H9 (cell line): ENCODE measurements at regions not wholly inside any gene's neighbourhood (a gene's known extent, or its start where the extent isn't known, plus 50 kb on each side); places are given as distances from the start of the nearest gene placed in this dataset.

Experiments used
- DNase-seq: peaks from one replicate; pipeline ENCODE4 v3.0.0-alpha.2; 2017
- H2AFZ ChIP-seq: one replicate; pipeline ENCODE4 v1.6.1; 2013; ENCODE audit warnings: mild to moderate bottlenecking, low read length, control low read depth, moderate library complexity
- H2AK5ac ChIP-seq: 2 replicates; pipeline ENCODE4 v1.6.1; 2013; ENCODE audit warnings: low read length, control low read depth, mixed read lengths; ENCODE audit not compliant: insufficient read length
- H2BK120ac ChIP-seq: one replicate; pipeline ENCODE4 v1.6.1; 2013; ENCODE audit warnings: low read depth, mild to moderate bottlenecking, low read length, control low read depth, inconsistent platforms; ENCODE audit not compliant: poor library complexity, severe bottlenecking
- H2BK12ac ChIP-seq: 2 replicates; pipeline ENCODE4 v1.6.1; 2013; ENCODE audit warnings: low read length, control low read depth, mixed read lengths, low read depth; ENCODE audit not compliant: insufficient read length
- H2BK15ac ChIP-seq: 2 replicates; pipeline ENCODE4 v1.6.1; 2013; ENCODE audit warnings: low read depth, low read length, control low read depth
- H2BK20ac ChIP-seq: one replicate; pipeline ENCODE4 v1.6.1; 2013; ENCODE audit warnings: low read depth, mild to moderate bottlenecking, low read length, control low read depth, inconsistent platforms; ENCODE audit not compliant: poor library complexity, severe bottlenecking
- H2BK5ac ChIP-seq: 2 replicates; pipeline ENCODE4 v1.6.1; 2013; ENCODE audit warnings: low read length, control low read depth, mixed read lengths; ENCODE audit not compliant: insufficient read length
- H3K14ac ChIP-seq: 2 replicates; pipeline ENCODE4 v1.6.1; 2013; ENCODE audit warnings: low read length, control low read depth; ENCODE audit not compliant: insufficient read depth
- H3K18ac ChIP-seq: 2 replicates; pipeline ENCODE4 v1.6.1; 2013; ENCODE audit warnings: low read depth, mild to moderate bottlenecking, mixed read lengths, low read length, control low read depth; ENCODE audit not compliant: insufficient read length
- H3K23ac ChIP-seq: 2 replicates; pipeline ENCODE4 v1.6.1; 2013; ENCODE audit warnings: low read length, control low read depth, mixed read lengths, low read depth; ENCODE audit not compliant: insufficient read length
- H3K23me2 ChIP-seq: 2 replicates; pipeline ENCODE4 v1.6.1; 2013; ENCODE audit warnings: low read depth, mild to moderate bottlenecking, mixed read lengths, low read length, control low read depth; ENCODE audit not compliant: insufficient read length, poor library complexity, severe bottlenecking
- H3K27ac ChIP-seq: 2 replicates; pipeline ENCODE4 v1.5.1; 2013; ENCODE audit warnings: low read length, control low read depth, mixed read lengths, low read depth; ENCODE audit not compliant: insufficient read length
- H3K27me3 ChIP-seq: 2 replicates; pipeline ENCODE4 v1.6.1; 2013; ENCODE audit warnings: low read length, control low read depth, inconsistent platforms; ENCODE audit not compliant: insufficient read depth
- H3K4ac ChIP-seq: 2 replicates; pipeline ENCODE4 v1.6.1; 2013; ENCODE audit warnings: low read depth, mild to moderate bottlenecking, control low read depth, inconsistent platforms, low read length, moderate library complexity
- H3K4me1 ChIP-seq: 2 replicates; pipeline ENCODE4 v1.6.1; 2013; ENCODE audit warnings: low read length, control low read depth, inconsistent platforms; ENCODE audit not compliant: insufficient read depth
- H3K4me2 ChIP-seq: 2 replicates; pipeline ENCODE4 v1.6.1; 2013; ENCODE audit warnings: low read length, control low read depth, mixed read lengths; ENCODE audit not compliant: insufficient read length, insufficient read depth
- H3K56ac ChIP-seq: 2 replicates; pipeline ENCODE4 v1.6.1; 2013; ENCODE audit warnings: low read depth, mild to moderate bottlenecking, mixed read lengths, low read length, control low read depth; ENCODE audit not compliant: insufficient read length
- H3K79me1 ChIP-seq: 2 replicates; pipeline ENCODE4 v1.6.1; 2013; ENCODE audit warnings: low read depth, mild to moderate bottlenecking, moderate library complexity, low read length, control low read depth, inconsistent platforms; ENCODE audit not compliant: insufficient read depth, poor library complexity, severe bottlenecking
- H3K79me2 ChIP-seq: 2 replicates; pipeline ENCODE4 v1.6.1; 2013; ENCODE audit warnings: low read length, control low read depth, inconsistent platforms; ENCODE audit not compliant: insufficient read depth
- H3K9ac ChIP-seq: 2 replicates; pipeline ENCODE4 v1.6.1; 2013; ENCODE audit warnings: low read length, control low read depth, mixed read lengths; ENCODE audit not compliant: insufficient read length; ENCODE audit errors: extremely low read depth
- H3K9me3 ChIP-seq: one replicate; pipeline ENCODE4 v1.6.1; 2013; ENCODE audit warnings: low read depth, low read length, inconsistent platforms; ENCODE audit not compliant: control insufficient read depth
- H3T11ph ChIP-seq: one replicate; pipeline ENCODE4 v1.6.1; 2013; ENCODE audit warnings: mild to moderate bottlenecking, low read length, control low read depth, inconsistent platforms
- H4K20me1 ChIP-seq: one replicate; pipeline ENCODE4 v1.6.1; 2013; ENCODE audit not compliant: control insufficient read depth, insufficient read length, insufficient read depth
- H4K5ac ChIP-seq: 2 replicates; pipeline ENCODE4 v1.6.1; 2013; ENCODE audit warnings: low read depth, mild to moderate bottlenecking, mixed read lengths, low read length, control low read depth; ENCODE audit not compliant: insufficient read length
- H4K8ac ChIP-seq: replicated peaks from 2 replicates; pipeline ENCODE4 v1.6.1; 2013; ENCODE audit warnings: low read length, control low read depth, mixed read lengths, low read depth; ENCODE audit not compliant: insufficient read length
- H4K91ac ChIP-seq: 2 replicates; pipeline ENCODE4 v1.6.1; 2013; ENCODE audit warnings: low read depth, mild to moderate bottlenecking, moderate library complexity, mixed read lengths, low read length, control low read depth; ENCODE audit not compliant: insufficient read length
- H3K27ac Mint-ChIP-seq, 3 experiments: 2 replicates in 2 of 3; 3 replicates in 1 of 3; pipeline ENCODE4 v1.8.0; 2020 to 2021; ENCODE audit warnings: mixed read lengths in 3 of 3, mild to moderate bottlenecking in 1 of 3, moderate library complexity in 1 of 3
- H3K27me3 Mint-ChIP-seq: 2 replicates; pipeline ENCODE4 v1.8.0; 2021; ENCODE audit warnings: low read depth, mild to moderate bottlenecking, moderate library complexity, mixed read lengths
- H3K36me3 Mint-ChIP-seq, 3 experiments: 2 replicates in 2 of 3; 3 replicates in 1 of 3; pipeline ENCODE4 v1.8.0; 2020 to 2021; ENCODE audit warnings: low read depth in 3 of 3, mixed read lengths in 3 of 3; ENCODE audit not compliant: insufficient read depth in 1 of 3
- H3K4me1 Mint-ChIP-seq, 2 experiments: 2 replicates each; pipeline ENCODE4 v1.8.0; 2020; ENCODE audit warnings: mixed read lengths in 2 of 2
- H3K4me3 Mint-ChIP-seq, 2 experiments: 2 replicates in 1 of 2; 3 replicates in 1 of 2; pipeline ENCODE4 v1.8.0; 2020 to 2021; ENCODE audit warnings: mild to moderate bottlenecking in 2 of 2, mixed read lengths in 2 of 2, moderate library complexity in 1 of 2
- H3K9me3 Mint-ChIP-seq, 2 experiments: 2 replicates in 1 of 2; 3 replicates in 1 of 2; pipeline ENCODE4 v1.8.0; 2020; ENCODE audit warnings: mild to moderate bottlenecking in 2 of 2, mixed read lengths in 2 of 2, moderate library complexity in 1 of 2
- WGBS: extraction: QIAGEN DNeasy Blood & Tissue Kit; methylation state at CpG from one replicate; pipeline ENCODE4 v1.1.7; 2013; ENCODE audit warnings: missing lambda C conversion rate, low lambda C conversion rate, mixed read lengths; ENCODE audit not compliant: insufficient read length; ENCODE audit errors: extremely low coverage; 5-methylcytosine and 5-hydroxymethylcytosine counted together
- TF ChIP-seq, protein P1 (sequence below): fragments of 200-600 bp; sonication (generic); conservative IDR thresholded peaks from 3 replicates; pipeline ENCODE4 v1.8.0; 2021; ENCODE audit warnings: antibody characterized with exemption, mild to moderate bottlenecking

DNA sequence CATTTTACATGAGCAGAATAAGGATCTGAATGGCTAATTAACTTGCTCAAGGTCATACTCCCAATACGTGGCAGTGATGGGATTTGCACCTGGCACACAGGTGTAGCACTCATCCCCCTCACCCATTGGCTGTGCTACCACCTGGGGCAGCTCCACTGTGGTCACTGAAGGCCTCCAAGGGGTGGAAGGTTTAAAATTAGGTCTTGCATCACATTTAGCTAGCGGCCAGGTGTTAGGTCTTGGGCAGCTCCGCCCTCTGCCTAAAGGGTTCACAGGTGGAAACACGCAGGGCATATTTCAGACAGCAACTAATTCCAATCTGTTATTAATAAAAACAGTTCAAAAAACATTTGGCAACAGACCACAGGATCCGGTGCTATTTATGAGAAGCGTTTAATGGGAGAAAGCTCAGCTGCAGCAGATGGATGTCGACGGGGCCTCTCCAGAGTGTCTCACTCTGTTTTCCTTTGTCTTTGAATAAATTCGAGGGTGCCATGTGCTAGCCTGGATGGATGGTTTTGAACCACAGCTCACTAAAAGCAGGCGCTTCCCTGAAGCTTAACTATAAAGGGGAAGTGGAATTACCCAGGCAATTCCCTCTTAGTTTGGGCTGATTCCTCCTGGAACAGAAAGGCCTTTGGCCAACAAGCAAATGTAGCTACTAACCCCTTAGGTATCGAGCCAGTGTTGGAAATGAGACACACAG lies 1017.6 kb downstream of the TYW1 start:
- H3K23me2 ChIP-seq: no peaks in the 10 kb centered on the region
- H3K9me3 Mint-ChIP-seq: peaks cover 2 to 8% of the 10 kb centered on the region in 2 experiments; a peak in 3 of 5 replicates
- H3K9me3 ChIP-seq: no peaks in the 10 kb centered on the region
- no peak overlapping the region for H3K18ac ChIP-seq
- H4K5ac ChIP-seq: no peak overlapping the region
- H3K27me3 Mint-ChIP-seq: peaks cover 37% of the 10 kb centered on the region
- no peak overlapping the region for H2BK15ac ChIP-seq
- no peak overlapping the region for H4K8ac ChIP-seq
- no peak overlapping the region for H3K56ac ChIP-seq
- no peak overlapping the region for H3K27ac Mint-ChIP-seq
- H2BK5ac ChIP-seq: no peak overlapping the region
- H4K20me1 ChIP-seq: no peaks in the 10 kb centered on the region
- TF ChIP-seq, protein P1, sequence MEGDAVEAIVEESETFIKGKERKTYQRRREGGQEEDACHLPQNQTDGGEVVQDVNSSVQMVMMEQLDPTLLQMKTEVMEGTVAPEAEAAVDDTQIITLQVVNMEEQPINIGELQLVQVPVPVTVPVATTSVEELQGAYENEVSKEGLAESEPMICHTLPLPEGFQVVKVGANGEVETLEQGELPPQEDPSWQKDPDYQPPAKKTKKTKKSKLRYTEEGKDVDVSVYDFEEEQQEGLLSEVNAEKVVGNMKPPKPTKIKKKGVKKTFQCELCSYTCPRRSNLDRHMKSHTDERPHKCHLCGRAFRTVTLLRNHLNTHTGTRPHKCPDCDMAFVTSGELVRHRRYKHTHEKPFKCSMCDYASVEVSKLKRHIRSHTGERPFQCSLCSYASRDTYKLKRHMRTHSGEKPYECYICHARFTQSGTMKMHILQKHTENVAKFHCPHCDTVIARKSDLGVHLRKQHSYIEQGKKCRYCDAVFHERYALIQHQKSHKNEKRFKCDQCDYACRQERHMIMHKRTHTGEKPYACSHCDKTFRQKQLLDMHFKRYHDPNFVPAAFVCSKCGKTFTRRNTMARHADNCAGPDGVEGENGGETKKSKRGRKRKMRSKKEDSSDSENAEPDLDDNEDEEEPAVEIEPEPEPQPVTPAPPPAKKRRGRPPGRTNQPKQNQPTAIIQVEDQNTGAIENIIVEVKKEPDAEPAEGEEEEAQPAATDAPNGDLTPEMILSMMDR: no peak
- H3K36me3 Mint-ChIP-seq: peaks cover 0 to 10% (median 5%) of the 10 kb centered on the region in 3 experiments; a peak in 3 of 7 replicates
- no CpG with 5 or more reads among the region's 11 CpGs for WGBS
- H2AFZ ChIP-seq: no peak overlapping the region
- no peak overlapping the region for H2AK5ac ChIP-seq
- H3K4me1 Mint-ChIP-seq: peaks cover 21 to 28% of the 10 kb centered on the region in 2 experiments
- H3K4me2 ChIP-seq: no peak overlapping the region
- peak; percentile 29 for DNase-seq
- H2BK120ac ChIP-seq: no peak overlapping the region
- no peak overlapping the region for H4K91ac ChIP-seq
- no peak overlapping the region for H3K14ac ChIP-seq
- peaks cover 3% of the 10 kb centered on the region; the same call in 1 of the 2 replicates for H3K4me1 ChIP-seq
- H3K9ac ChIP-seq: no peak overlapping the region
- H3K27me3 ChIP-seq: no peaks in the 10 kb centered on the region
- no peak overlapping the region for H3K4me3 Mint-ChIP-seq
- no peak overlapping the region for H3T11ph ChIP-seq
- no peaks in the 10 kb centered on the region for H3K79me2 ChIP-seq
- no peaks in the 10 kb centered on the region for H3K79me1 ChIP-seq
- H3K4ac ChIP-seq: no peak overlapping the region
- no peak overlapping the region for H3K23ac ChIP-seq
- H2BK20ac ChIP-seq: no peak overlapping the region
- no peak overlapping the region for H3K27ac ChIP-seq
- no peak overlapping the region for H2BK12ac ChIP-seq
